ENCODE measurements at regions not wholly inside any gene's neighbourhood (a gene's known extent, or its start where the extent isn't known, plus 50 kb on each side); places are given as distances from the start of the nearest gene placed in this dataset.

GRCh38 chr6:164455835-164456234 is 853.6 kb downstream of the C6orf118 start:
- FAIRE-seq = no peak
- Histone ChIP-seq H3K4me1 (ENCODE audit: insufficient read depth, low read length) (no peaks in the 10 kb centered on the region), H3K4me2 (ENCODE audit: low read depth, low read length) (no peak overlapping the region), H3K36me3 (replicated peaks in 1 of 2; ENCODE audit: control insufficient read depth in 1 of 2, insufficient read depth in 2 of 2, low read length in 2 of 2) (no peaks in the 10 kb centered on the region; a peak in 1 of 5 replicates), H3K27me3 (ENCODE audit: control insufficient read depth in 1 of 2, insufficient read depth in 2 of 2, low read length in 2 of 2) (no peaks in the 10 kb centered on the region; a peak in 1 of 5 replicates), H3K27ac (ENCODE audit: extremely low read length, insufficient read depth, low read length) (no peak overlapping the region), H3K9me3 (ENCODE audit: low read length) (peaks cover 92% of the 10 kb centered on the region), H3K9ac (ENCODE audit: insufficient read depth, low read depth, low read length) (no peak overlapping the region), H4K20me1 (ENCODE audit: insufficient read depth, low read length) (no peaks in the 10 kb centered on the region), H2AFZ (ENCODE audit: low read length) (no peak overlapping the region), H3K4me3 (replicated peaks in 1 of 3; ENCODE audit: insufficient read depth in 1 of 3, low read depth in 2 of 3, low read length in 3 of 3) (no peak overlapping the region), H3K79me2 (ENCODE audit: insufficient read depth, low read length) (no peaks in the 10 kb centered on the region)
- BruUV-seq (replicated peaks) = no TSS peak
- ChIA-PET CTCF (ENCODE audit: low intra/inter-chr PET ratio, low total read pairs) (no interaction called here), POLR2A (no interaction called here)
- DNase-seq (ENCODE audit: low spot score) = no peak
- in situ Hi-C loops (cut with HindIII; ENCODE audit: extremely low pct_ligation_motif_present, low pct_unique_long_range_greater_than_20kb) (no loop called here), intact Hi-C loops (cut with micrococcal nuclease; ENCODE audit: unreplicated experiment) (no loop called here)
- no peak for ATAC-seq
- TF ChIP-seq YEATS4 (CRISPR knock-in tag; IDR thresholded peaks at IDR 0.05; ENCODE audit: borderline replicate concordance) = no peak
- no peak for TF ChIP-seq ZNF274 (CRISPR knock-in tag; IDR thresholded peaks at IDR 0.05)
- no peak for TF ChIP-seq ZNF563 (CRISPR knock-in tag; IDR thresholded peaks at IDR 0.05)
- TF ChIP-seq ZNF235 (CRISPR knock-in tag; IDR thresholded peaks at IDR 0.05; ENCODE audit: borderline replicate concordance) = no peak
- TF ChIP-seq ZFP90 (CRISPR knock-in tag; IDR thresholded peaks at IDR 0.05; ENCODE audit: borderline replicate concordance) = no peak
- TF ChIP-seq ARNT2 (CRISPR knock-in tag; IDR thresholded peaks at IDR 0.05; ENCODE audit: low read depth) = no peak
- 26% methylated on average over 6 of the region's 9 CpGs for WGBS (ENCODE audit: low lambda C conversion rate)

- ChIA-PET POLR2A (no interaction called here), CTCF (ENCODE audit: low intra/inter-chr PET ratio, low total read pairs) (no interaction called here)
- Histone ChIP-seq H4K20me1 (ENCODE audit: insufficient read depth, low read length) (no peaks in the 10 kb centered on the region), H3K9ac (ENCODE audit: insufficient read depth, low read depth, low read length) (no peak overlapping the region), H2AFZ (ENCODE audit: low read length) (no peak overlapping the region), H3K9me3 (ENCODE audit: low read length) (peaks cover 92% of the 10 kb centered on the region), H3K79me2 (ENCODE audit: insufficient read depth, low read length) (no peaks in the 10 kb centered on the region), H3K4me2 (ENCODE audit: low read depth, low read length) (no peak overlapping the region), H3K4me3 (replicated peaks in 1 of 3; ENCODE audit: insufficient read depth in 1 of 3, low read depth in 2 of 3, low read length in 3 of 3) (no peak overlapping the region), H3K27me3 (ENCODE audit: control insufficient read depth in 1 of 2, insufficient read depth in 2 of 2, low read length in 2 of 2) (no peaks in the 10 kb centered on the region; a peak in 1 of 5 replicates), H3K36me3 (replicated peaks in 1 of 2; ENCODE audit: control insufficient read depth in 1 of 2, insufficient read depth in 2 of 2, low read length in 2 of 2) (no peaks in the 10 kb centered on the region; a peak in 1 of 5 replicates), H3K27ac (ENCODE audit: extremely low read length, insufficient read depth, low read length) (no peak overlapping the region), H3K4me1 (ENCODE audit: insufficient read depth, low read length) (no peaks in the 10 kb centered on the region)
- WGBS (ENCODE audit: low lambda C conversion rate) = 2% methylated on average over 3 of the region's 3 CpGs
- DNase-seq (ENCODE audit: low spot score) (no peak), ATAC-seq (no peak), FAIRE-seq (no peak)
- intact Hi-C loops (cut with micrococcal nuclease; ENCODE audit: unreplicated experiment) = no loop called here
- BruUV-seq (replicated peaks) = no TSS peak
- in situ Hi-C loops (cut with HindIII; ENCODE audit: extremely low pct_ligation_motif_present, low pct_unique_long_range_greater_than_20kb) = no loop called here
- TF ChIP-seq MAFK (conservative IDR thresholded peaks at IDR 0.05 in 1 of 2, IDR thresholded peaks at IDR 0.05 in 1 of 2; ENCODE audit: low read length in 2 of 2) = peak; percentile 90 to 93
- TF ChIP-seq MAFF (IDR thresholded peaks at IDR 0.05; ENCODE audit: low read depth, low read length) = peak; percentile 90
- no peak for TF ChIP-seq ZNF260 (CRISPR knock-in tag; IDR thresholded peaks at IDR 0.05; ENCODE audit: borderline replicate concordance, low read depth)
- no peak for TF ChIP-seq ZNF264 (CRISPR knock-in tag; IDR thresholded peaks at IDR 0.05)
- TF ChIP-seq PBX2 (CRISPR knock-in tag; IDR thresholded peaks at IDR 0.05) = no peak
- no peak for TF ChIP-seq KAT7 (CRISPR knock-in tag; IDR thresholded peaks at IDR 0.05; ENCODE audit: borderline replicate concordance)
Observed at GRCh38 chr6:164453835-164454234, 855.6 kb downstream of the C6orf118 start.

Measured in HepG2 (cell line).